ENCODE measurements at regions not wholly inside any gene's neighbourhood (a gene's known extent, or its start where the extent isn't known, plus 50 kb on each side); places are given as distances from the start of the nearest gene placed in this dataset.

GRCh38 chr12:42957561-42958290 is 368.2 kb upstream of the PRICKLE1 start:
- DNase-seq, result no peak

DNA sequence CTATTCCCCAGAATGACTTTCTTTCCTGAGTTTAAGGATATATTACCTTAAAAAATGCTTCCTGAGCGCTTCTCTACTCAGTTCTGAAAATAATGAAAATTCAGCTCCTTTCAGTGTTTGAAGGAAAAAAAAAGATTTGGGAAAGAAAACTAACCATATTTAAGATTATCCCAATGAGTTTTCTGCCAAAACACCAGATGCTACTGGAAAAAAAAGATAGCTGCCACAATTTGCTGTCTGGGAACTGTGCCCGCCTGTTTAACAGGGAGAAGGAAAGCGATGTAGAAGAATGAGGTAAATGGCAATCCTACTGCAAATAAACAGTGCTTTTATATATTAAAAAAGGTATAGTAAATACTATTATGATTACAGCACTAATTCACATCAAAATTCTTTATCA is 367.6 kb upstream of the PRICKLE1 start:
- no peak for DNase-seq

DNA sequence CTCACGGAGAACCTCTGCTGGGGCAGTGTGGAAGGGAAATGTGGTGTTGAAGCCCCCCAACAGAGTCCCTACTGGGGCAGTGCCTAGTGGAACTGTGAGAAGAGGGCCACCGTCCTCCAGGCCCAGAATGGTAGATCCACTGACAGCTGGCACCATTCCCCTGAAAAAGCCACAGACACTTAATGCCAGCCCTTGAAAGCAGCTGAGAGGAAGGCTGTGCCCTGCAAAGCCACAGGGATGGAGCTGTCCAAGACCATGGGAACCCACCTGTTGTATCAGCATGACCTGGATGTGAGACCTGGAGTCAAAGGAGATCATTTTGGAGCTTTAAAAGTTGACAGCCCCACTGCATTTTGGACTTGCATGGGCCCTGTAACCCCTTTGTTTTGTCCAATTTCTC is 363.5 kb upstream of the PRICKLE1 start:
- no peak for DNase-seq

DNA sequence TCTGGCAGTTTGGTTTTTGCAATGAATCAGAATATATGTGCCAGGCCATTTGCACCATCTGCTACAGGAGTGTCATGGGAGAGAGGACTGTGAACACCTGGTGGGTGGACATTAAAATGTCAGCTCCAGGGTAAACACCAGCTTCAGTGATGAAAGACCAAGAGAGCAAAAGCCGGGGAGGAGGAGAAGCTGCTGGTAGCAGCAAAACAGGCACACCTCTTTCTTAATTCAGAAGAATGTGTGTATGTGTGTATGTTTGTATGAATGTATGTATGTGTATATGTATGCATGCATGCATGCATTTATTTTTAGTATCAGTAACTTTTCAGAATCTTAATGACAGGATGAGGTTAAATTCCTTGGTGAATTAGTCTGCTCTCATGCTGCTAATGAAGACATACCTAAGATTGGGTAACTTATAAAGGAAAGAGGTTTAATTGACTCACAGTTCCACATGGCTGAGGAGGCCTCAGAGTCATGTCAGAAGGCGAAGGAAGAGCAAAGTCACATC is 357.4 kb upstream of the PRICKLE1 start:
- DNase-seq, result no peak

DNA sequence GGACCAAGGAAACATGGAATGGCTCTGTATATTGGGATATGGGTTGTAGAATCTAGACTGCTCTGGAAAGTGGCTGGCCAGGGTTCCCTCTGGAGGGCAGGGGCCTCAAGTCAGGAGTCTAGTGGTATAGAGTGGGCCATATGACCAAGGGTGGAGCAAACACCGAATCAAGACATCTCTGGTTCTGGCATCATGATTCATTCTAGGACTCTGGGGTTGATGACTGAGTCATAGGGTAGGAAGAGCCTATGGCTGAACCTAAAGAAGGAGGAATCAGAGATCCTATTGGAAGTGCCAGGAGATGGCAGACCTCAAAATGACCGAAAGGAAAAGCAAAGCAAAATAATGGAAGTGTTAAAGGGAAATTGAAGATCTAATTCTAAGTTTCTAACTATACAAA is 356.4 kb upstream of the PRICKLE1 start:
- DNase-seq, result no peak

GRCh38 chr12:42944516-42944915 is 355.0 kb upstream of the PRICKLE1 start:
- DNase-seq, result no peak

GRCh38 chr12:42936991-42937390 is 347.4 kb upstream of the PRICKLE1 start:
- no peak for DNase-seq

DNA sequence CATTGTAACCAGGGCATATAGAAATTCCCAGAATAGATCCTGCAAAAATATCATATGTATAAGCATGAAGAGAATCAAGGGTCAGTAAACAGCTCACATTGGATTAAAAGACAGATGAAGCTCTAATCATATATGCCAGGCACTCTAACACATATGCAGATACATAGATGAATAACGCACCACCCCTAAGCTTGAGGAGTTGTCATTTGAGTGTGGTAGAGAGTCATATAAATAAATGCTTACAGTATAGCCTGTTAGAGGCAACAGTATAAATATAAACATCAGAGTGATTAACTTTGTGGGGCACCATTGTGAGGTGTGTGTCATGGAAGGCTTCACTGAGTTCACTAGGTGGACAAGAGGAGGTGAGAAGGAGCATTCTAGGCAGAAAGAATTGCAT is 346.7 kb upstream of the PRICKLE1 start:
- DNase-seq, result no peak

GRCh38 chr12:42935756-42936155 is 346.2 kb upstream of the PRICKLE1 start:
- DNase-seq, result no peak

DNA sequence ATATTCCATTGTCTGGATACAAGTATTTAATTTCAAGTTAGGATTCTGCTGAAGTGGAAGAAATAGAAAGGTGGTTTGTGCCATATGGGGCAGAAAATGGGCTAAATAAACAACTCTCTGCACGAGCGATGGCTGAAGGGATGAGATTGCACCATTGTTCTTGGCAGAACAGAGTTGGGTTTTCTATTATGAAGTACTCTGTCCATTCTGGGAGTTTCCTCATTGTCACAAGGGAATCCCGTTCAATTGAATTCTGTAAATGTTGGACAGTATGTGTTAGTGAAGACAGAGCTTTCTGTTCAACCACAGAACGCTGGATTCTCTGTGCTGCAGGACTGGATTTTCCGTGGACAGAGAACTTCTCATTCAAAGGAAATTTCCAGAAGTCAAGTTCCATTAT is 345.5 kb upstream of the PRICKLE1 start:
- DNase-seq, result no peak

DNA sequence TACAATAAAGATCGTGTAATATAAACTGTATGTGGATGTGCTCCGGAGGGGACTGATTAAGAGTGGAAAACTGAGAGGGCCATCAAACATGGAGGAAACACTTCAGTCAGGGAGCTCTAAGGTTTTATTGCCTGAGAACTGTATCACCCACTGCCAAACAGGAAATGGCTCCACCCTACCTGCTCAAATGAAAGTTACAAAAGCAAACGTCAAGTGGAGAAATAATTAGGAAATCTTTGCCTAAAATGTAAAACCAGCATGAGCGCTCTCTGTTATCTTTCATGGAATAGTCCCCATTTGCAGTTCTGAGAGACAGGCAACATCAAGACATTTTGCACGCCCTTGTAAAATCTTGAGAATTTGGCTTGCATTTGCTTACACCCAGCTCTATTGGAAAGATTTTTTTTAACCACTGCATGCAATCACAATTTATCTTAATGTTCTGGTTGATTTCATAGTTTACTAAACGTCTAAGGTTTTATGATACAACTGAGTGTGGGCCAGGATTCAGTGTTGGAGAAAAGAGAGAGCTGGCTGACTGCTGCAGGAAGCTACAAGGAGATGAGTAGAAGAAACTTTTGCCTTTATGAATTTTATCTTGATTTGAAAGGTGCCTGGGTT is 344.0 kb upstream of the PRICKLE1 start:
- no peak for DNase-seq

GRCh38 chr12:42932936-42933335 is 343.4 kb upstream of the PRICKLE1 start:
- no peak for DNase-seq

DNA sequence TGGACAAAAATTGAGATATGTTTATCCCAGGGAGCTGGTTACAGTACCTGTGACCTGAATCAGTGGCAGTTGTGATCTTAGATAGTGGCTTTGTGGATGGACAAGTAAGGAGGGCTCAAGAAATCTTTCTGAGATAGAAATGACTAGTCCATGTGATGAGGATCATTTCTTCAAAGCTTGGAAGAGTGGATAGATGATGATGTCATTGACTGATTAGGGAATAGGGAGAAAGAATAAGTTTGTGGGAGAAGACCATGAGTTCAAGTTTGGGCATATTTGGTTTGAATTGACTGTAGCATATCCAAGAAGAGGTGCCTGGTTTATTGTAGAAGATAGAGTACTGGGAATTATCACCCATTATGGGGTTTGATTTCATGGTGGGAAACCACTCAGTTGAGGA is 336.7 kb upstream of the PRICKLE1 start:
- no peak for DNase-seq

DNA sequence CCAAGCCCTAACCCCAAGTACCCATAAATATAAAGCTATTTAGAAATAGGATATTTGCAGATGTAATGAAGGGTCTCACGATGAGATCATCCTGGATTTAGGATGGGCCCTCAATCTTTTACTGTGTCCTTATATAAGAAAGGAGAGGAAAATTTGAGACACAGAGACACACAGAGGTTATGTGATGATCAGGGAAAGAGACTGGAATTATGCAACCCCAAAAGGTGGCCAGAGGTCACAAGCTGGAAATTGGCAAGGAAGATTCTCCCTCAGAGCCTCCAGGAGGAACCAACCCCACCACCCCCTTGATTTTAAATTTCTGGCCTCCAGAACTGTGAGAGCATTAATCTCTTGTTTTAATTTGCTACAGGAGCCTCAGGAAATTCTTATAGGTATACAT is 334.9 kb upstream of the PRICKLE1 start:
- no peak for DNase-seq

- no peak for DNase-seq
Measured at GRCh38 chr12:42923583-42923982, 334.0 kb upstream of the PRICKLE1 start.

- DNase-seq, result no peak
Measured at GRCh38 chr12:42923156-42923555, 333.6 kb upstream of the PRICKLE1 start.

DNA sequence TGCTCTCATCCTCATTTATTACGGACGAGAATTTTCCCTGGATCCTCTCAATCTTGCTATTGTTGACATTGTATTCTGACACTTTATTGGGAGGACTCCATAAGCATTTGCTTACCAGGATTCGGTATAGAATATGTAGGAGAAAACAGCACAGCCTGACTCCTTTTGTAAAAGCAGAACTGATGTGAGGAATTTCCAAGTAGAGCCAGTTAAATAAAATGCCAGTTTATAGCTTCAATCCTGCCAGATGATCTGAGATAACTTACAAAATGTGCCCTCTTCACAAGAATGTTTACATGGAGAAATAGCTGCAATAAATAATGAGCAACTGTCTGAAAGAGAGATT is 332.9 kb upstream of the PRICKLE1 start:
- no peak for DNase-seq

- no peak for DNase-seq
Measured at GRCh38 chr12:42921741-42922504, 332.4 kb upstream of the PRICKLE1 start.

GRCh38 chr12:42919691-42920090 is 330.1 kb upstream of the PRICKLE1 start:
- DNase-seq, result no peak

GRCh38 chr12:42918443-42918842 is 328.9 kb upstream of the PRICKLE1 start:
- DNase-seq, result no peak

DNA sequence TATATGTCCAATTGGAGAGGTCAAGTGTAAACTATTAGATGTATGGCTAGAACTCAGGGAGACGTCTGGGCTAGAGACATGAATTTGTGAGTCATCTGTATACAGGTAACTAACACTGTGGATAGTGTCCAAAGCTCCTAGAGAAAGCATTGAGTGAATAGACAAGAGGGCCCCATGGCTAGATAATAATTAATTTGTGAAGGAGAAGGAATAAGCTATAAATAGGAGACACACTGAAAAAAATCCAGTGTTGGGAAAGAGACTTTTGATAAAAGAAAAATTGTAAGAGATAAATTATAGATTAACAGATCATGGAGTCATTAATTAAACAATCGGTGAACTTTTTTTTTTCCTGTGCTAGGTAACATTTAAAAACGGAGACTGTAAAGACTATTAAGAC is 326.6 kb upstream of the PRICKLE1 start:
- DNase-seq, result no peak

- DNase-seq, result no peak
Measured at GRCh38 chr12:42915426-42915825, 325.9 kb upstream of the PRICKLE1 start.

GRCh38 chr12:42912367-42912766 is 322.8 kb upstream of the PRICKLE1 start:
- DNase-seq, result no peak

- no peak for DNase-seq
Measured at GRCh38 chr12:42910656-42911055, 321.1 kb upstream of the PRICKLE1 start.
